ENCODE measurements at regions not wholly inside any gene's neighbourhood (a gene's known extent, or its start where the extent isn't known, plus 50 kb on each side); places are given as distances from the start of the nearest gene placed in this dataset.

DNA sequence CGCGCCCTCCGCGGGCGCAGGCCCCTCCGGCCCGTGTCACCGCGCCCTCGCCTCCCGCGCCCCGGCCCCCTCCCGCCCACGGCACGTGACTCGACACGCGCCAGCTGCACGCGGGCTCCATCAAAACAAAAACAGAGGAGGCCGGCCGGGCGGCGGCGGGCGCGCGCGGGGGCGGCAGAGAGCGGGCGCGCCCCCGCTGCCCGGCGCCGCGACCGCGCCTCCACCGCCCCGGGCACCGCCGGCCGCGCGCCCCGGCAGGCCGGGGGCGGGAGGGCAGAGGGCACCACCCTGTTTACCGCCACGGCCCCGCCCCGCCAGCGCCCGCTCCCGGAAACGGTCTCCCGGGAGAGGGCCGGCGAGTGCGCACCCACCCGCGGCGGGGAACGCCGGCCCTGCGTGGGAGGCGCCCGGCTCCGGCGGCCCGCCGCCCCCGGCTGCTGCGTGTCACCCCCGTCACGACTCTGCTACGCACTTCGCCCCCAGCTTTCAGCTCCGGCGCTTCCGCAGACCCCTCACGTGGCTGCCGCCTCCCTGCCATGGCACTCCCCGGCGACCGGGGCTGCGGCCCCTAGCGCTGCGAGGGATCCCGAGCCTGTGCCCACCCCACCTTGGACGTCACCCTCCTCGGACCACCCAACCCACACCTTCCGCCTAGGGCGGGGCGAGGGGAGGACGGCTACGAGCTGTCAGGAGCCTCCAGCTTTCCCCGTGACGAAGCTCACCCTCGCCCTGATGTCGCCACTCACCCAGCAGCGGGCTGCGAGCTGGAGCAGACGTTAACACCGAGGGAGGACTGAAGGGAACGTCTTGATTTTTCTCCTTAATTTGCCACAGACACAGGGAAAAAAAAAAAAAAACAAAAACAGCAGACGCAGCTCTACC is 221.6 kb upstream of the MKLN1 start (continued):
- TF ChIP-seq, protein P1, sequence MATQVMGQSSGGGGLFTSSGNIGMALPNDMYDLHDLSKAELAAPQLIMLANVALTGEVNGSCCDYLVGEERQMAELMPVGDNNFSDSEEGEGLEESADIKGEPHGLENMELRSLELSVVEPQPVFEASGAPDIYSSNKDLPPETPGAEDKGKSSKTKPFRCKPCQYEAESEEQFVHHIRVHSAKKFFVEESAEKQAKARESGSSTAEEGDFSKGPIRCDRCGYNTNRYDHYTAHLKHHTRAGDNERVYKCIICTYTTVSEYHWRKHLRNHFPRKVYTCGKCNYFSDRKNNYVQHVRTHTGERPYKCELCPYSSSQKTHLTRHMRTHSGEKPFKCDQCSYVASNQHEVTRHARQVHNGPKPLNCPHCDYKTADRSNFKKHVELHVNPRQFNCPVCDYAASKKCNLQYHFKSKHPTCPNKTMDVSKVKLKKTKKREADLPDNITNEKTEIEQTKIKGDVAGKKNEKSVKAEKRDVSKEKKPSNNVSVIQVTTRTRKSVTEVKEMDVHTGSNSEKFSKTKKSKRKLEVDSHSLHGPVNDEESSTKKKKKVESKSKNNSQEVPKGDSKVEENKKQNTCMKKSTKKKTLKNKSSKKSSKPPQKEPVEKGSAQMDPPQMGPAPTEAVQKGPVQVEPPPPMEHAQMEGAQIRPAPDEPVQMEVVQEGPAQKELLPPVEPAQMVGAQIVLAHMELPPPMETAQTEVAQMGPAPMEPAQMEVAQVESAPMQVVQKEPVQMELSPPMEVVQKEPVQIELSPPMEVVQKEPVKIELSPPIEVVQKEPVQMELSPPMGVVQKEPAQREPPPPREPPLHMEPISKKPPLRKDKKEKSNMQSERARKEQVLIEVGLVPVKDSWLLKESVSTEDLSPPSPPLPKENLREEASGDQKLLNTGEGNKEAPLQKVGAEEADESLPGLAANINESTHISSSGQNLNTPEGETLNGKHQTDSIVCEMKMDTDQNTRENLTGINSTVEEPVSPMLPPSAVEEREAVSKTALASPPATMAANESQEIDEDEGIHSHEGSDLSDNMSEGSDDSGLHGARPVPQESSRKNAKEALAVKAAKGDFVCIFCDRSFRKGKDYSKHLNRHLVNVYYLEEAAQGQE (tag by site-specific recombination; IDR thresholded peaks at IDR 0.05) = no peak
- TF ChIP-seq ZNF416 (tag by site-specific recombination; IDR thresholded peaks at IDR 0.05) (no peak), ZNF626 (tag by site-specific recombination; IDR thresholded peaks at IDR 0.05) (no peak), ZNF221 (tag by site-specific recombination; IDR thresholded peaks at IDR 0.05; ENCODE audit: borderline replicate concordance) (no peak), ZFP37 (tag by site-specific recombination; IDR thresholded peaks at IDR 0.05) (no peak), GLI4 (tag by site-specific recombination; IDR thresholded peaks at IDR 0.05) (no peak), ZNF341 (tag by site-specific recombination; IDR thresholded peaks at IDR 0.05; ENCODE audit: low read depth) (peak; percentile 82), SCRT1 (tag by site-specific recombination; IDR thresholded peaks at IDR 0.05; ENCODE audit: borderline replicate concordance) (no peak), EGR2 (tag by site-specific recombination; IDR thresholded peaks at IDR 0.05; ENCODE audit: low read depth) (peak; percentile 86; the same call in 1 of the 2 replicates)
- TF ChIP-seq, protein P2, sequence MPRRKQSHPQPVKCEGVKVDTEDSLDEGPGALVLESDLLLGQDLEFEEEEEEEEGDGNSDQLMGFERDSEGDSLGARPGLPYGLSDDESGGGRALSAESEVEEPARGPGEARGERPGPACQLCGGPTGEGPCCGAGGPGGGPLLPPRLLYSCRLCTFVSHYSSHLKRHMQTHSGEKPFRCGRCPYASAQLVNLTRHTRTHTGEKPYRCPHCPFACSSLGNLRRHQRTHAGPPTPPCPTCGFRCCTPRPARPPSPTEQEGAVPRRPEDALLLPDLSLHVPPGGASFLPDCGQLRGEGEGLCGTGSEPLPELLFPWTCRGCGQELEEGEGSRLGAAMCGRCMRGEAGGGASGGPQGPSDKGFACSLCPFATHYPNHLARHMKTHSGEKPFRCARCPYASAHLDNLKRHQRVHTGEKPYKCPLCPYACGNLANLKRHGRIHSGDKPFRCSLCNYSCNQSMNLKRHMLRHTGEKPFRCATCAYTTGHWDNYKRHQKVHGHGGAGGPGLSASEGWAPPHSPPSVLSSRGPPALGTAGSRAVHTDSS (tag by site-specific recombination; IDR thresholded peaks at IDR 0.05) = no peak
- TF ChIP-seq, protein P3, sequence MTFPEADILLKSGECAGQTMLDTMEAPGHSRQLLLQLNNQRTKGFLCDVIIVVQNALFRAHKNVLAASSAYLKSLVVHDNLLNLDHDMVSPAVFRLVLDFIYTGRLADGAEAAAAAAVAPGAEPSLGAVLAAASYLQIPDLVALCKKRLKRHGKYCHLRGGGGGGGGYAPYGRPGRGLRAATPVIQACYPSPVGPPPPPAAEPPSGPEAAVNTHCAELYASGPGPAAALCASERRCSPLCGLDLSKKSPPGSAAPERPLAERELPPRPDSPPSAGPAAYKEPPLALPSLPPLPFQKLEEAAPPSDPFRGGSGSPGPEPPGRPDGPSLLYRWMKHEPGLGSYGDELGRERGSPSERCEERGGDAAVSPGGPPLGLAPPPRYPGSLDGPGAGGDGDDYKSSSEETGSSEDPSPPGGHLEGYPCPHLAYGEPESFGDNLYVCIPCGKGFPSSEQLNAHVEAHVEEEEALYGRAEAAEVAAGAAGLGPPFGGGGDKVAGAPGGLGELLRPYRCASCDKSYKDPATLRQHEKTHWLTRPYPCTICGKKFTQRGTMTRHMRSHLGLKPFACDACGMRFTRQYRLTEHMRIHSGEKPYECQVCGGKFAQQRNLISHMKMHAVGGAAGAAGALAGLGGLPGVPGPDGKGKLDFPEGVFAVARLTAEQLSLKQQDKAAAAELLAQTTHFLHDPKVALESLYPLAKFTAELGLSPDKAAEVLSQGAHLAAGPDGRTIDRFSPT (tag by site-specific recombination; IDR thresholded peaks at IDR 0.05) = peak; percentile 89

DNA sequence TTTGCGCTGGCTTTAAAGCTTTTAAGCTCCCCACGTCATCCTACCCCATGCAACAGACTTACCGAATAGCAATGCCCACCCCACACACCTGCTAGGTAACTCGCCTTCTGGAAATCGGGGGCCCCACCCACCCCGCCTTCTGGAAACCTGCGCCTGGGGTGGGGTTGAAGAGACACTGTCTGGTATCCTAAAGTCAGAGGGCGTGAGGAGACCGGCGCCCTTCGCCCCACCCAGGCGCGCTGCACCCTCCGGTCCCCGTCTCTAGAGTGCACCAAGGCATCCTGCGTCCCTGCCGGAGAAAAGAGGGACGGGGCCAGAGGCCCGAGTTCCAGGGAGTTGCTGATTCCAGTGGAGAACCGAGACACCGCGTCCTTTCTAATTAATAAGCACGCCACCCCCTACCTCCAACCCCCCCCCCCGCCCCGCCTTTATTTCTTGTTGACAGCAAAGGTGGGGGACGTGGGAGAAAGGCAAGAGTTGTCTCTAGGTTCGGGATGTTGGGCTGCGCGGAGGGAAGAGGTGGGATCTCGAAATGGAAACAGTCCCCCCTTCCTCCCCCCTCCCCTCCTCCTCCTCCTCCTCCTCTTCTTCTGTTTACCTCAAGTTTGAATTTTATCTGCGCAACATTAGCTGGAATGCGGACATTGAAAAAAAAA is 220.9 kb upstream of the MKLN1 start:
- Histone ChIP-seq H3K4me1 (ENCODE audit: control insufficient read depth, insufficient read depth, low read length) (no peaks in the 10 kb centered on the region), H3K36me3 (ENCODE audit: control insufficient read depth in 2 of 2, insufficient read depth in 1 of 2, low read length in 2 of 2) (peaks cover 0 to 5% of the 10 kb centered on the region in 2 experiments; a peak in 1 of 3 replicates), H3K9me3 (ENCODE audit: control insufficient read depth, insufficient read depth, low read depth, low read length) (no peaks in the 10 kb centered on the region), H3K4me3 (ENCODE audit: low read depth, low read length) (peak overlapping the region; percentile 58), H3K27ac (ENCODE audit: extremely low read depth, low read depth, low read length) (no peak overlapping the region; the same call in 1 of the 2 replicates)
- POLR2A ChIA-PET = interaction anchor here (0.5 to 0.9 kb wide), 8 partner anchors 15 to 479 kb away, joined by 3 to 6 read pairs (median 4); partner anchors contain the start of gene MKLN1
- CTCF ChIA-PET = interaction anchor here (0.6 to 1.3 kb wide), 5 partner anchors 9 to 233 kb away, joined by 3 to 6 read pairs (median 3); no protein-coding TSS in a partner anchor
- peak; percentile 82 for TF ChIP-seq KLF1 (tag by site-specific recombination; IDR thresholded peaks at IDR 0.05)
- no peak for TF ChIP-seq ZNF132 (tag by site-specific recombination; IDR thresholded peaks at IDR 0.05; ENCODE audit: borderline replicate concordance)
- TF ChIP-seq EGR2 (tag by site-specific recombination; IDR thresholded peaks at IDR 0.05; ENCODE audit: low read depth) = peak; percentile 74; the same call in 1 of the 2 replicates
- 0 out of 2 replicates have a peak, but pooled peaks have one; percentile 3 for TF ChIP-seq KLF9 (tag by site-specific recombination; IDR thresholded peaks at IDR 0.05; ENCODE audit: low read depth)
- TF ChIP-seq, protein P4, sequence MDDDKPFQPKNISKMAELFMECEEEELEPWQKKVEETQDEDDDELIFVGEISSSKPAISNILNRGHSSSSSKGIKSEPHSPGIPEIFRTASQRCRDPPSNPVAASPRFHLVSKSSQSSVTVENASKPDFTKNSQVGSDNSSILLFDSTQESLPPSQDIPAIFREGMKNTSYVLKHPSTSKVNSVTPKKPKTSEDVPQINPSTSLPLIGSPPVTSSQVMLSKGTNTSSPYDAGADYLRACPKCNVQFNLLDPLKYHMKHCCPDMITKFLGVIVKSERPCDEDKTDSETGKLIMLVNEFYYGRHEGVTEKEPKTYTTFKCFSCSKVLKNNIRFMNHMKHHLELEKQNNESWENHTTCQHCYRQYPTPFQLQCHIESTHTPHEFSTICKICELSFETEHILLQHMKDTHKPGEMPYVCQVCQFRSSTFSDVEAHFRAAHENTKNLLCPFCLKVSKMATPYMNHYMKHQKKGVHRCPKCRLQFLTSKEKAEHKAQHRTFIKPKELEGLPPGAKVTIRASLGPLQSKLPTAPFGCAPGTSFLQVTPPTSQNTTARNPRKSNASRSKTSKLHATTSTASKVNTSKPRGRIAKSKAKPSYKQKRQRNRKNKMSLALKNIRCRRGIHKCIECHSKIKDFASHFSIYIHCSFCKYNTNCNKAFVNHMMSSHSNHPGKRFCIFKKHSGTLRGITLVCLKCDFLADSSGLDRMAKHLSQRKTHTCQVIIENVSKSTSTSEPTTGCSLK (tag by site-specific recombination; IDR thresholded peaks at IDR 0.05) = no peak
- TF ChIP-seq, protein P5, sequence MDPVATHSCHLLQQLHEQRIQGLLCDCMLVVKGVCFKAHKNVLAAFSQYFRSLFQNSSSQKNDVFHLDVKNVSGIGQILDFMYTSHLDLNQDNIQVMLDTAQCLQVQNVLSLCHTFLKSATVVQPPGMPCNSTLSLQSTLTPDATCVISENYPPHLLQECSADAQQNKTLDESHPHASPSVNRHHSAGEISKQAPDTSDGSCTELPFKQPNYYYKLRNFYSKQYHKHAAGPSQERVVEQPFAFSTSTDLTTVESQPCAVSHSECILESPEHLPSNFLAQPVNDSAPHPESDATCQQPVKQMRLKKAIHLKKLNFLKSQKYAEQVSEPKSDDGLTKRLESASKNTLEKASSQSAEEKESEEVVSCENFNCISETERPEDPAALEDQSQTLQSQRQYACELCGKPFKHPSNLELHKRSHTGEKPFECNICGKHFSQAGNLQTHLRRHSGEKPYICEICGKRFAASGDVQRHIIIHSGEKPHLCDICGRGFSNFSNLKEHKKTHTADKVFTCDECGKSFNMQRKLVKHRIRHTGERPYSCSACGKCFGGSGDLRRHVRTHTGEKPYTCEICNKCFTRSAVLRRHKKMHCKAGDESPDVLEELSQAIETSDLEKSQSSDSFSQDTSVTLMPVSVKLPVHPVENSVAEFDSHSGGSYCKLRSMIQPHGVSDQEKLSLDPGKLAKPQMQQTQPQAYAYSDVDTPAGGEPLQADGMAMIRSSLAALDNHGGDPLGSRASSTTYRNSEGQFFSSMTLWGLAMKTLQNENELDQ (tag by site-specific recombination; IDR thresholded peaks at IDR 0.05; ENCODE audit: low read depth) = no peak
- 0 out of 2 replicates have a peak, but pooled peaks have one; percentile 5 for TF ChIP-seq ZNF843 (tag by site-specific recombination; IDR thresholded peaks at IDR 0.05)
- no peak for TF ChIP-seq ZNF112 (tag by site-specific recombination; IDR thresholded peaks at IDR 0.05)
- TF ChIP-seq PRDM1 (tag by site-specific recombination; IDR thresholded peaks at IDR 0.05) = no peak
- TF ChIP-seq KLF7 (tag by site-specific recombination; IDR thresholded peaks at IDR 0.05; ENCODE audit: borderline replicate concordance) = 0 out of 2 replicates have a peak, but pooled peaks have one; percentile 9
- TF ChIP-seq ZNF561 (tag by site-specific recombination; IDR thresholded peaks at IDR 0.05; ENCODE audit: borderline replicate concordance) = no peak

All from HEK293 (cell line).